OCI-LY7 (cell line): ENCODE measurements at regions not wholly inside any gene's neighbourhood (a gene's known extent, or its start where the extent isn't known, plus 50 kb on each side); places are given as distances from the start of the nearest gene placed in this dataset.
A peak's percentile ranks its signal among the peaks of the same experiment; 100 is the strongest.

Experiments used
- EZH2phosphoT487 ChIP-seq: fragments of 200-600 bp; sonication (generic); IDR thresholded peaks from 2 replicates; pipeline ENCODE4 v1.6.1; 2018; ENCODE audit warnings: low read depth, borderline replicate concordance, mild to moderate bottlenecking, mixed run types, antibody characterized with exemption, low read length, moderate library complexity, mixed read lengths
- TF ChIP-seq, protein P1 (sequence below): fragments of 200-600 bp; sonication (generic); conservative IDR thresholded peaks from 2 replicates; pipeline ENCODE4 v1.5.1; 2014; ENCODE audit warnings: mild to moderate bottlenecking, antibody characterized with exemption, low read length, moderate library complexity, mixed read lengths

DNA sequence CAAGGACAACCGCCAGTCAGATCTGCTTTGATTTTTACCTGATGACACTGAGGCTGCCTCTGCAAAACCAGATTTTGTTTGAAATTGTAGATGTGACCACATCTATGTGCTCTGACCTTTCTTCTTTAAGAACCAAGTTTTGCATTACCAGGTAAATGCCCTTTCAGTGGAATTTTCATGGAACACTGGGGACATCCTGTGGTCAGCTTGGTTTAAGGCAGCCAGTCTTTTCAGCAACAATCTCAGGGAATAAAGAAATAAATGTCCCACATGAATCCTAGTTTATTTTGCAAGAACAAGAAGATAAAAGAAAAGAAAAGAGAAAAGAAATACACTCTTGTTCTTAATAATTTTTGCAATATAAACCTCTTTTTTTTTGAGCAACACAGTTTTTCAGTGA is 90.6 kb downstream of the POU3F3 start:
- TF ChIP-seq, protein P1, sequence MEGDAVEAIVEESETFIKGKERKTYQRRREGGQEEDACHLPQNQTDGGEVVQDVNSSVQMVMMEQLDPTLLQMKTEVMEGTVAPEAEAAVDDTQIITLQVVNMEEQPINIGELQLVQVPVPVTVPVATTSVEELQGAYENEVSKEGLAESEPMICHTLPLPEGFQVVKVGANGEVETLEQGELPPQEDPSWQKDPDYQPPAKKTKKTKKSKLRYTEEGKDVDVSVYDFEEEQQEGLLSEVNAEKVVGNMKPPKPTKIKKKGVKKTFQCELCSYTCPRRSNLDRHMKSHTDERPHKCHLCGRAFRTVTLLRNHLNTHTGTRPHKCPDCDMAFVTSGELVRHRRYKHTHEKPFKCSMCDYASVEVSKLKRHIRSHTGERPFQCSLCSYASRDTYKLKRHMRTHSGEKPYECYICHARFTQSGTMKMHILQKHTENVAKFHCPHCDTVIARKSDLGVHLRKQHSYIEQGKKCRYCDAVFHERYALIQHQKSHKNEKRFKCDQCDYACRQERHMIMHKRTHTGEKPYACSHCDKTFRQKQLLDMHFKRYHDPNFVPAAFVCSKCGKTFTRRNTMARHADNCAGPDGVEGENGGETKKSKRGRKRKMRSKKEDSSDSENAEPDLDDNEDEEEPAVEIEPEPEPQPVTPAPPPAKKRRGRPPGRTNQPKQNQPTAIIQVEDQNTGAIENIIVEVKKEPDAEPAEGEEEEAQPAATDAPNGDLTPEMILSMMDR: peak; percentile 67
- TF ChIP-seq EZH2phosphoT487: no peak
